GM23338 (cell line): ENCODE measurements at regions not wholly inside any gene's neighbourhood (a gene's known extent, or its start where the extent isn't known, plus 50 kb on each side); places are given as distances from the start of the nearest gene placed in this dataset.

Source experiments
- ATAC-seq: fragments of 200-7000 bp; cut with Tn5 transposase; 3 replicates; pipeline ENCODE4 v1.9.1; 2020
- DNase-seq: peaks from one replicate; pipeline ENCODE4 v3.0.0-alpha.2; 2015; ENCODE audit warnings: low spot score
- H2AFZ ChIP-seq: fragments of 200-600 bp; sonication (generic); 2 replicates; pipeline ENCODE4 v1.8.0; 2016; ENCODE audit warnings: antibody characterized with exemption, mild to moderate bottlenecking, moderate library complexity
- H3F3A ChIP-seq: fragments of 200-600 bp; sonication (generic); replicated peaks from 2 replicates; pipeline ENCODE4 v1.8.0; 2017; ENCODE audit warnings: antibody characterized with exemption, mixed run types, low read depth
- H3K27ac ChIP-seq: fragments of 200-600 bp; sonication (generic); 2 replicates; pipeline ENCODE4 v1.6.1; 2016; ENCODE audit warnings: low read depth
- H3K27me3 ChIP-seq: fragments of 200-600 bp; sonication (generic); 2 replicates; pipeline ENCODE4 v1.8.0; 2016; ENCODE audit warnings: mild to moderate bottlenecking, mixed run types, moderate library complexity; ENCODE audit not compliant: insufficient read depth
- H3K36me3 ChIP-seq: fragments of 200-600 bp; sonication (generic); 2 replicates; pipeline ENCODE4 v1.8.0; 2016; ENCODE audit warnings: mild to moderate bottlenecking; ENCODE audit not compliant: insufficient read depth
- H3K4me1 ChIP-seq: fragments of 200-600 bp; sonication (generic); 2 replicates; pipeline ENCODE4 v1.8.0; 2016; ENCODE audit warnings: mild to moderate bottlenecking, moderate library complexity; ENCODE audit not compliant: insufficient read depth
- H3K4me2 ChIP-seq: fragments of 200-600 bp; sonication (generic); 2 replicates; pipeline ENCODE4 v1.7.1; 2017; ENCODE audit warnings: mixed run types
- H3K4me3 ChIP-seq: fragments of 200-600 bp; sonication (generic); 2 replicates; pipeline ENCODE4 v1.6.1; 2016; ENCODE audit warnings: mixed run types
- H3K79me2 ChIP-seq: fragments of 200-600 bp; sonication (generic); replicated peaks from 2 replicates; pipeline ENCODE4 v1.8.0; 2017; ENCODE audit warnings: mild to moderate bottlenecking; ENCODE audit not compliant: insufficient read depth
- H3K9me2 ChIP-seq: fragments of 200-600 bp; sonication (generic); 2 replicates; pipeline ENCODE4 v1.8.0; 2017; ENCODE audit not compliant: insufficient read depth
- H4K20me1 ChIP-seq: fragments of 200-600 bp; sonication (generic); replicated peaks from 2 replicates; pipeline ENCODE4 v1.8.0; 2017; ENCODE audit warnings: mild to moderate bottlenecking; ENCODE audit not compliant: insufficient read depth
- H3K27ac Mint-ChIP-seq: 2 replicates; pipeline ENCODE4 v1.8.0; 2020; ENCODE audit warnings: inconsistent platforms, mild to moderate bottlenecking, moderate library complexity, mixed read lengths
- H3K27me3 Mint-ChIP-seq: 3 replicates; pipeline ENCODE4 v1.8.0; 2022; ENCODE audit warnings: low read depth, mild to moderate bottlenecking, moderate library complexity, mixed read lengths, inconsistent platforms; ENCODE audit not compliant: insufficient read depth, poor library complexity
- H3K36me3 Mint-ChIP-seq: 3 replicates; pipeline ENCODE4 v1.8.0; 2021; ENCODE audit warnings: low read depth, mild to moderate bottlenecking, inconsistent platforms, moderate library complexity, mixed read lengths
- H3K4me1 Mint-ChIP-seq: 3 replicates; pipeline ENCODE4 v1.8.0; 2020; ENCODE audit warnings: mild to moderate bottlenecking, inconsistent platforms, mixed read lengths
- H3K4me3 Mint-ChIP-seq: 3 replicates; pipeline ENCODE4 v1.8.0; 2021; ENCODE audit warnings: moderate library complexity, mild to moderate bottlenecking, inconsistent platforms, mixed read lengths
- H3K9me3 Mint-ChIP-seq: 3 replicates; pipeline ENCODE4 v1.8.0; 2020; ENCODE audit warnings: moderate library complexity, mild to moderate bottlenecking, inconsistent platforms, mixed read lengths
- CREB1 ChIP-seq: fragments of 250-450 bp; sonication (Bioruptor Pico); IDR thresholded peaks from 2 replicates; pipeline ENCODE4 v1.5.0; 2020; ENCODE audit warnings: low read depth, mild to moderate bottlenecking, moderate library complexity
- EZH2phosphoT487 ChIP-seq: fragments of 200-600 bp; sonication (generic); IDR thresholded peaks from one replicate; pipeline ENCODE4 v1.8.1; 2018; ENCODE audit warnings: antibody characterized with exemption; ENCODE audit not compliant: unreplicated experiment
- NANOG ChIP-seq: IDR thresholded peaks from 2 replicates; pipeline ENCODE4 v1.6.1; 2016; ENCODE audit warnings: antibody characterized with exemption, borderline replicate concordance
- POLR2AphosphoS5 ChIP-seq: IDR thresholded peaks from 2 replicates; pipeline ENCODE4 v1.6.1; 2016; ENCODE audit warnings: antibody characterized with exemption, low read depth
- REST ChIP-seq: IDR thresholded peaks from one replicate; pipeline ENCODE4 v1.6.1; 2018; ENCODE audit warnings: antibody characterized with exemption; ENCODE audit not compliant: unreplicated experiment
- STAT1 ChIP-seq: IDR thresholded peaks from one replicate; pipeline ENCODE4 v1.6.1; 2016; ENCODE audit warnings: antibody characterized with exemption; ENCODE audit not compliant: unreplicated experiment
- ZNF331 ChIP-seq: fragments of 250-450 bp; sonication (Bioruptor Pico); IDR thresholded peaks from 2 replicates; pipeline ENCODE4 v1.5.0; 2020; ENCODE audit warnings: low read depth, mild to moderate bottlenecking, moderate library complexity
- ZNF462 ChIP-seq: fragments of 250-450 bp; sonication (Bioruptor Pico); IDR thresholded peaks from 2 replicates; pipeline ENCODE4 v1.5.0; 2020; ENCODE audit warnings: mild to moderate bottlenecking, moderate library complexity

DNA sequence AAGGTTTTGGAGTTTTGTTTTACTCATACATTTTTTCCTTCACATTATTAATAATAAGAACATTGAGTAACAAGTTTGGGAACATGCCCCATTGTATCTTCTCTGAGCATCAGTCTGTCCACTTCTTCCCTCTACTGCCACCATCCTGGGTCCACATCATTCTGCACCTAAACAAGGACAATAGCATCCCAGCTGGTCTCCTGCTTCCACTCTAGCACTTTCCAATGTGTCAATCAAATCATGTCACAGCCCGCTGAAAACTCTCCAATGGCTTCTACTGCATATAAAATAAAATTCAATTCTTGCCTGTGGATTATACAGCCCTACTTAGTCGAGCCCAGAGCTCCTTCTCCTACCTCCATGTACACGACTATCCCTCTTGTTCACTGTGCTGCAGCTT, 66.8 kb upstream of the RBPJ start:
- H3K27ac Mint-ChIP-seq: no peak overlapping the region
- ATAC-seq (no peak), DNase-seq (no peak)
- TF ChIP-seq ZNF331 (no peak), CREB1 (CRISPR knock-in tag) (no peak), ZNF462 (CRISPR knock-in tag) (no peak), REST (no peak), STAT1 (no peak), NANOG (no peak), EZH2phosphoT487 (no peak), POLR2AphosphoS5 (no peak)
- H3K9me3 Mint-ChIP-seq: no peaks in the 10 kb centered on the region
- no peaks in the 10 kb centered on the region for H3K79me2 ChIP-seq
- peak overlapping the region; percentile 56 for H2AFZ ChIP-seq
- H3K4me1 Mint-ChIP-seq: no peaks in the 10 kb centered on the region
- no peaks in the 10 kb centered on the region for H4K20me1 ChIP-seq
- H3K4me3 Mint-ChIP-seq: no peak overlapping the region
- H3K9me2 ChIP-seq: 0 out of 2 replicates have a peak, but pooled peaks cover 3% of the 10 kb centered on the region
- no peak overlapping the region for H3K27ac ChIP-seq
- no peaks in the 10 kb centered on the region for H3K27me3 ChIP-seq
- no peaks in the 10 kb centered on the region; the same call in 1 of the 2 replicates for H3K36me3 ChIP-seq
- H3K27me3 Mint-ChIP-seq: peaks cover 2% of the 10 kb centered on the region
- no peak overlapping the region for H3K4me2 ChIP-seq
- H3K4me3 ChIP-seq: no peak overlapping the region
- H3F3A ChIP-seq: 0 out of 2 replicates have a peak, but pooled peaks cover 2% of the 10 kb centered on the region
- no peaks in the 10 kb centered on the region for H3K4me1 ChIP-seq
- no peaks in the 10 kb centered on the region for H3K36me3 Mint-ChIP-seq
